IPS-NIHi7 (cell line): ENCODE measurements at regions not wholly inside any gene's neighbourhood (a gene's known extent, or its start where the extent isn't known, plus 50 kb on each side); places are given as distances from the start of the nearest gene placed in this dataset.
"Not testable (repeated sequence)": the region's sequence is repeated elsewhere in the genome, so short reads cannot be mapped to it uniquely, and the experiment has no call there.

Source experiments
- DNase-seq: peaks from one replicate; pipeline ENCODE4 v3.0.0; 2012; ENCODE audit warnings: mixed read lengths; ENCODE audit errors: extremely low spot score

- no peak for DNase-seq
Measured at GRCh38 chr11:70549386-70549785, 151.1 kb downstream of the CTTN start.

GRCh38 chr11:70549796-70550195 lies 151.5 kb downstream of the CTTN start:
- DNase-seq: no peak

- no peak for DNase-seq
Measured at GRCh38 chr11:70550456-70551195, 152.3 kb downstream of the CTTN start.

GRCh38 chr11:70551351-70552166 lies 153.2 kb downstream of the CTTN start:
- no peak for DNase-seq

- no peak for DNase-seq
Measured at GRCh38 chr11:70552167-70553150, 154.1 kb downstream of the CTTN start.

GRCh38 chr11:70555078-70555477 lies 156.7 kb downstream of the CTTN start:
- no peak for DNase-seq

- no peak for DNase-seq
Measured at GRCh38 chr11:70556884-70557741, 158.8 kb downstream of the CTTN start.

GRCh38 chr11:70557742-70558485 lies 159.6 kb downstream of the CTTN start:
- DNase-seq: no peak

- DNase-seq: no peak
Measured at GRCh38 chr11:70558681-70559080, 160.4 kb downstream of the CTTN start.

- no peak for DNase-seq
Measured at GRCh38 chr11:70559516-70559915, 161.2 kb downstream of the CTTN start.

- not testable (repeated sequence) for DNase-seq
Measured at GRCh38 chr11:70560621-70561020, 162.3 kb downstream of the CTTN start.

- DNase-seq: no peak
Measured at GRCh38 chr11:70566768-70567530, 168.6 kb downstream of the CTTN start.

- no peak for DNase-seq
Measured at GRCh38 chr11:70567680-70568034, 169.3 kb downstream of the CTTN start.

GRCh38 chr11:70568035-70568813 lies 169.9 kb downstream of the CTTN start:
- peak; percentile 96 for DNase-seq

GRCh38 chr11:70568814-70569617 lies 170.7 kb downstream of the CTTN start:
- no peak for DNase-seq

- DNase-seq: no peak
Measured at GRCh38 chr11:70569618-70569890, 171.2 kb downstream of the CTTN start.

- no peak for DNase-seq
Measured at GRCh38 chr11:70569996-70570692, 171.8 kb downstream of the CTTN start.
